ENCODE measurements at regions not wholly inside any gene's neighbourhood (a gene's known extent, or its start where the extent isn't known, plus 50 kb on each side); places are given as distances from the start of the nearest gene placed in this dataset.

GRCh38 chr13:65302691-65303090, 1927.4 kb downstream of the PCDH9 start:
- TF ChIP-seq CTCF (IDR thresholded peaks at IDR 0.05) (no peak), ZFX (IDR thresholded peaks at IDR 0.05; ENCODE audit: borderline replicate concordance) (no peak)

Data from 22Rv1 (cell line).